Activated CD4-positive, alpha-beta T cell treated with anti-CD3 and anti-CD28 coated beads for 36 hours (primary cell): ENCODE measurements at regions not wholly inside any gene's neighbourhood (a gene's known extent, or its start where the extent isn't known, plus 50 kb on each side); places are given as distances from the start of the nearest gene placed in this dataset.

Experiments used
- ATAC-seq: fragments of 200-7000 bp; cut with Tn5 transposase; one replicate; pipeline ENCODE4 v1.10.0; 2021; ENCODE audit warnings: mild to moderate bottlenecking, moderate library complexity
- CTCF ChIA-PET: fragments of 350-600 bp; sonication (Branson Sonifier 250); formaldehyde crosslinking; loops from one replicate; lab custom pipeline; 2021; ENCODE audit warnings: antibody characterized with exemption; lab: Charles Lee
- POLR2A ChIA-PET: fragments of 350-600 bp; sonication (Branson Sonifier 250); formaldehyde crosslinking; loops from one replicate; lab custom pipeline; 2021; ENCODE audit warnings: antibody characterized with exemption, inconsistent platforms; lab: Charles Lee
- DNase-seq: peaks from one replicate; pipeline ENCODE4 v3.0.0-alpha.2; 2020
- H3K27ac Mint-ChIP-seq: one replicate; pipeline ENCODE4 v1.8.0; 2021; ENCODE audit warnings: mixed read lengths
- H3K27me3 Mint-ChIP-seq: one replicate; pipeline ENCODE4 v1.8.0; 2021; ENCODE audit warnings: mixed read lengths
- H3K36me3 Mint-ChIP-seq: one replicate; pipeline ENCODE4 v1.8.0; 2021; ENCODE audit warnings: low read depth, mixed read lengths
- H3K4me1 Mint-ChIP-seq: one replicate; pipeline ENCODE4 v1.8.0; 2021; ENCODE audit warnings: mixed read lengths
- H3K4me3 Mint-ChIP-seq: one replicate; pipeline ENCODE4 v1.8.0; 2021; ENCODE audit warnings: mild to moderate bottlenecking, moderate library complexity, mixed read lengths
- H3K9me3 Mint-ChIP-seq: one replicate; pipeline ENCODE4 v1.8.0; 2021; ENCODE audit warnings: low read depth, mixed read lengths
- intact Hi-C, 2 experiments: fragments of 100-400 bp; cut with DNase I in 1 of 2; cut with micrococcal nuclease in 1 of 2; formaldehyde crosslinking; loops; one replicate each; pipeline versions ENCODE4 v1.14.2 to v1.15.1; 2022 to 2024; cut with DNase I, micrococcal nuclease

DNA sequence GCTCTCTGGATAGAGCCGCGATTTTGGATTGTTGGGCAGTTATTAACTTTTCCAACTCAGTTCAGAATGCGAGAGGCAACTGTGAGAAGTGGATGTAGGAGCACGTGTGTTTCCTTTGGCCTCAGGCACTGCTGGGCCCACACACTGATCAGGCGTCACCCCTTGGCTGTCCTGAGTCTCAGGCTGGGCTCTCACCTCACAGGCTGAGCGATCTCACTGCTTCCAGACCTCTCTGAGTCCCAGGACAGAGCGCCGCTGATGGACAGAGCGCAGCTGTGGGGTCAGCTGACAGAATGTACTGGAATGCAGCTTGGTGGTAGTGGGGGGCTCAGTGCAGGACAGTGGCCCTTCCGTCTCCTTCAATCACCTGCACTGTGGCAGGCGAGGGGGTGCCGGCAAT lies 516.2 kb downstream of the TBC1D22A start:
- ATAC-seq (no peak), DNase-seq (no peak)
- no peaks in the 10 kb centered on the region for H3K4me1 Mint-ChIP-seq
- H3K4me3 Mint-ChIP-seq: no peak overlapping the region
- H3K27ac Mint-ChIP-seq: no peak overlapping the region
- H3K36me3 Mint-ChIP-seq: no peaks in the 10 kb centered on the region
- ChIA-PET POLR2A (no interaction called here), CTCF (no interaction called here)
- no peaks in the 10 kb centered on the region for H3K9me3 Mint-ChIP-seq
- intact Hi-C loops: no loop called here
- H3K27me3 Mint-ChIP-seq: peaks cover 2% of the 10 kb centered on the region

DNA sequence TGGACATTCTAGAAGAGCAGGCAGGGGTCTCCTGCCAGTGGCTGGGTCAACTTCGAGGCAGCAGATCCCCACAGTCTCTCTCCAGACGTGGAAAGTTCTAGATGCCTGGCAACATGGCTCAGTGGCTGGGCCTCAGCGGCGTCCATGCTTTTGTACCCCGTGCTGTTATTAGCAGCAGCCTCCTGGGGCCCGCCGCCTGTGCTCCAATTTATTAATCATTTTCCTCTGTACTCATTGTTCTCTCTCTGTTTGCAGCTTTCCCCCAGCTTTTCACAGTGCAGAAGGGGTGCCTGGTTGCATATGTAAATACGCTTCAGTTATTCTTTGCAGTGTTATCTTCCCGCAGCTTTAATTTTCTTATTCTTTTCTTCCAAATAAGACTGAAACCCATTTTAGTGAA lies 515.1 kb downstream of the TBC1D22A start:
- intact Hi-C loops: no loop called here
- Mint-ChIP-seq H3K4me1 (no peaks in the 10 kb centered on the region), H3K27ac (no peak overlapping the region), H3K27me3 (peaks cover 2% of the 10 kb centered on the region), H3K36me3 (no peaks in the 10 kb centered on the region), H3K9me3 (no peaks in the 10 kb centered on the region), H3K4me3 (no peak overlapping the region)
- CTCF ChIA-PET: no interaction called here
- ATAC-seq: no peak
- DNase-seq: no peak
- POLR2A ChIA-PET: no interaction called here

DNA sequence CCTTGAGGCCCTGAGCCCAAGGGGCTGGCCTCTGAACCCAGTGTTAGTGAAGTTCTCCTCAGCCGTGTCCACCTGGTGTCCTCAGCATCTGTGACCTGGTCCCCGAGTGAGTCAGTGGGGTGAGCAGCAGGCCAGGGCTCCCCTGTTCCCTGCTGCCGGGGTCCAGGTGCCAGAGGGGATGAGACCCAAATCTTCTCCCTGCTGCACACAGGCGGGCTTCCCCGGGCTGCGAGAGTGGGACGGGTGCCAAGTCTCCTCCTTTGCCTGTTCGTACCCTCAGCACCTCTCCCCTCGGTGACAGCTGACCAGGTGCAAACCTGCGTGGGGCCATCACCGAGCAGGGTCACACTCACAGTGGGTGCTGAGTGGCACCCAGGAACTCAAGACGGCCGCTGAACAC lies 514.5 kb downstream of the TBC1D22A start:
- POLR2A ChIA-PET: no interaction called here
- intact Hi-C loops: no loop called here

DNA sequence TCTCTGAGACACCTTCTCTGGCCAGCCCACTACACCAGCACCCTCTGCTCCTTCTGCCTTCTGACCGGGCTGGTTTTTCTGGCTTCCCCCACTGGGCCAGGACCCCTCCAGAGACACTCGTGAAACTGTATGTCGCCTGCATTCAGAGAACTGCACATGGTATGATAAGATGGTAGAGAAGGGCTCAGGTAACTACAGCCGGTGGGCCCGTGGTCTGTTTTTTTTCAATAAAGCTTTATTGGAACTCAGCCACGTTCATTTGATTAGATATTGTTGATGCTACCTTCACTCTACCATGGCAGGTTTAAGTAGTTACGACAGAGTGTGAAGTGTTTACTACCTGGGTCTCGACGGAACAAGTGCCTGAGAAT lies 514.0 kb downstream of the TBC1D22A start:
- H3K27me3 Mint-ChIP-seq: peaks cover 2% of the 10 kb centered on the region
- ChIA-PET CTCF (no interaction called here), POLR2A (no interaction called here)
- H3K4me3 Mint-ChIP-seq: no peak overlapping the region
- no peaks in the 10 kb centered on the region for H3K9me3 Mint-ChIP-seq
- H3K36me3 Mint-ChIP-seq: no peaks in the 10 kb centered on the region
- no peaks in the 10 kb centered on the region for H3K4me1 Mint-ChIP-seq
- no peak overlapping the region for H3K27ac Mint-ChIP-seq
- ATAC-seq: no peak
- intact Hi-C loops: no loop called here
- DNase-seq: no peak

More for the DNA sequence above, 514.5 kb downstream of the TBC1D22A start:
- Mint-ChIP-seq H3K9me3 (no peaks in the 10 kb centered on the region), H3K4me3 (no peak overlapping the region), H3K4me1 (no peaks in the 10 kb centered on the region), H3K27me3 (peaks cover 2% of the 10 kb centered on the region), H3K36me3 (no peaks in the 10 kb centered on the region), H3K27ac (no peak overlapping the region)
- DNase-seq (no peak), ATAC-seq (no peak)
- CTCF ChIA-PET: no interaction called here

DNA sequence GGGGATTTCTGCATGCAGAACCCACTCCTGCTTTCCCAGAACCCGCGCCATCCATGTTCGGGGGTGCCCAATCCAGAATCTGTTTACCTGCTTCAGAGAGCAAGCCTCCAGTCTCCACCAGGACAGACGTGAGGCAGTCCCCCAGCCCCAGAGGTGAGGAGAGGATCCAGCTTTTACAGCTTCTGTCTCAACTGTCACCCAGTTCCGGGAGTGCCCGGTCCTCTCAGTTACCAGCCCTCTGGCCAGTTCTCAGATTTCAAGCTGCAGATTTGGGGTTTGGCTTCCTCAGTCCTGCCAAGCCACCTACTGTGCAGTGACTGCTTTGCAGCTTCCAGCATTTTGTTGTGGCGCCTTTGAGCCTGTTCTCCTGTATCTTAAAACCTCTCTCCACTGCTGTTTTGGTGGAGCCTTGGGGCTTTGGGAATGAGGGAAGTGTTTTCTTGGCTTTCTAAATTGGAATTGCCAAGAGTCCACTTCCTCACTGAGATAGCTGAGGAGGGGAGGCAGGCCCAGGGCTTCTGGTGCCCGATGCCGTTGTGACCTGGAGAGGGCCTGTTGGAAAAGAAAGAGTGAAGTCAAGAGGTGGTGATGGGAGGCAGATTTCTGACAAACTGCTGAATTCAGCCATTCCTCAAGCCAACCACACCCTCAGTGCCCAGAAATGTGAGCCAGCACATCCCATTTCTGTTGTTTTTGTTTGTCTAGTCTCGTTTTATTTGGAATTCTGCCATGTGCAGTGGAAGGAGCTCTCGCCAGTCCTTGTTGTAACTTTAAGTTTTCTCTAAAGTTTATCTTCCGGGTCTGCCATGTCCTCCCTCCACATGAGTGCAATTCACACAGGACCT lies 513.4 kb downstream of the TBC1D22A start:
- no peaks in the 10 kb centered on the region for H3K4me1 Mint-ChIP-seq
- DNase-seq: no peak
- no peaks in the 10 kb centered on the region for H3K36me3 Mint-ChIP-seq
- intact Hi-C loops: no loop called here
- H3K27ac Mint-ChIP-seq: no peak overlapping the region
- H3K4me3 Mint-ChIP-seq: no peak overlapping the region
- peaks cover 2% of the 10 kb centered on the region for H3K27me3 Mint-ChIP-seq
- no peak for ATAC-seq
- POLR2A ChIA-PET: no interaction called here
- CTCF ChIA-PET: no interaction called here
- no peaks in the 10 kb centered on the region for H3K9me3 Mint-ChIP-seq

DNA sequence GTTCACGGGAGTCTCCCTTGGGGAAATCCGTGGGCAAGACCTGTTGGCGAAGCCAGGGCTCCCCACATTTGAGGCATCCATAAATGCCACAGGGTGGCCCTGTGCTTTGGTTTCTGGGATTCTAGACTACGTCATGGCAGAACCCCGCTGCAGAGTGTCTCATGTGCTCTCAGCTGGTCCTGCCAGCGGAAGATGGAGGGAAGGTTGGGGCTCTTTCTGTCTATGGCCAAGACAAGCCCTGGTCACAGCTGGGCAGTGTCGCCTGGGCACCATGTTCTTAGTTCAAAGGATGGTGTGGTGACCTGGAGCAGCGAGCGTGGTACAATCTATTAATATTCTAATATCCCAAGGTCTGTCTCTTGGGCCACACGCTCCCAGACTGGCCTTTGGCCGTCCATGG lies 511.7 kb downstream of the TBC1D22A start:
- POLR2A ChIA-PET: no interaction called here
- H3K9me3 Mint-ChIP-seq: peaks cover 3% of the 10 kb centered on the region
- H3K4me3 Mint-ChIP-seq: no peak overlapping the region
- DNase-seq (no peak), ATAC-seq (no peak)
- no peaks in the 10 kb centered on the region for H3K36me3 Mint-ChIP-seq
- H3K4me1 Mint-ChIP-seq: no peaks in the 10 kb centered on the region
- peaks cover 2% of the 10 kb centered on the region for H3K27me3 Mint-ChIP-seq
- CTCF ChIA-PET: no interaction called here
- intact Hi-C loops: no loop called here
- no peak overlapping the region for H3K27ac Mint-ChIP-seq

DNA sequence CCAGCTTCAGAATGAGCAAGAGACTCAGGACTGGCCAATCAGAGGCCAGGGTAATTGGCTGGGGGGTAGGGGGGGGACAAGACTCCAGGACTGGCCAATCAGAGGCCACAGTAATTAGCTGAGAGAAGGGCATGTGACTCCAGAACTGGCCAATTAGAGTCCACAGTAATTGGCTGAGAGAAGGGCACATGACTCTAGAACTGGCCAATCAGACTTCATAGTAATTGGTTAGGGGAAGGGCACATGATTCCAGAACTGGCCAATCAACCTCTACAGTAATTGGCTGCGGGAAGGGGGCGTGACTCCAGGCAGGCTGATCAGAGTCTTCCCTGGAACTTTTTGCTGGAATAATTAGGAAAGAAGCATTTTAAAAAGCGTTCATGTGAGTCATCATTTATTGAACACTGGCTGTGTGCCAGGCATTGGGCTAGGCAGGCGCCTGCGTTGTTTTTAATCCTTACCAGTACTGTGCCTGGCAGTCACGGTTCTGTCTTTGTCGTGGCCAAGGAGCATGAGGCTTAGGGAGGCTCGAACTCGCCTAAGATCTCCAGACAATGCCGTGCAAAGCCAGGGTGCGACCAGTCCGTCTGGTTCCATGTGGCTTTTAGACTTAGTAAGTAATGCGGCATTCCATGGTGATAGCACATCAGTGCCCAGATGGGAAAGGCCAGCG lies 508.1 kb downstream of the TBC1D22A start:
- ATAC-seq: no peak
- Mint-ChIP-seq H3K9me3 (peaks cover 3% of the 10 kb centered on the region), H3K4me1 (no peaks in the 10 kb centered on the region), H3K27me3 (no peaks in the 10 kb centered on the region), H3K27ac (no peak overlapping the region), H3K36me3 (no peaks in the 10 kb centered on the region), H3K4me3 (no peak overlapping the region)
- intact Hi-C loops: no loop called here
- CTCF ChIA-PET: no interaction called here
- POLR2A ChIA-PET: no interaction called here
- DNase-seq: no peak

DNA sequence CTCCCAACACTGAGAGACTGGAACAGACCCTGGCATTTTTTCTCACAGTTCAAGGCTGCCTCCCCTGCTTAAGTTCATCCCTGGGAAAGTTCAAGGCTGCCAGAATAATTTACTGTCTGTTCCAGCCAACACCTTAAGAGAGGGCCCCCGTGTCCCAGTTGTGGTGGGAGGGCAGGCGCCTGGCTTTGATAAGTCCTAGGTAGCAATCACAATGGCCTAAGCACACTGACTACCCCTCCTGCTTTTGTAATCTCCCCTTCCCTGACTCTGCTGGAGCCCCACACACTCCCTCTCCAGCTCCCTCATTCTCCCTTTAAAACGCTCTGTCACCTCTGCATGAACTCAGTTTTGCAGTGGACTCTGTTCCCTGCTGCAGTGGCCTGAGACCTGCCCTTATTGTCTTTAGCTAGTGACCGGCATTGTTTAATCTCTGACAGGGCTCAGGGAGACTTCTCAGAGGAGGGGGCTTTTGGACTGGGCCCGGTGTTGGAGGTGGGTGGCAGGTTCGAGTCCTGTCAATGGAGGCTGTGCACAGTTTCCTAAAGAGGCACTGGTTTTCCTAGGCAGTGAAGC lies 507.2 kb downstream of the TBC1D22A start:
- Mint-ChIP-seq H3K4me3 (no peak overlapping the region), H3K27ac (no peak overlapping the region), H3K9me3 (peaks cover 3% of the 10 kb centered on the region), H3K27me3 (no peaks in the 10 kb centered on the region), H3K4me1 (no peaks in the 10 kb centered on the region), H3K36me3 (no peaks in the 10 kb centered on the region)
- intact Hi-C loops: no loop called here
- ChIA-PET POLR2A (no interaction called here), CTCF (no interaction called here)
- ATAC-seq: no peak
- no peak for DNase-seq

DNA sequence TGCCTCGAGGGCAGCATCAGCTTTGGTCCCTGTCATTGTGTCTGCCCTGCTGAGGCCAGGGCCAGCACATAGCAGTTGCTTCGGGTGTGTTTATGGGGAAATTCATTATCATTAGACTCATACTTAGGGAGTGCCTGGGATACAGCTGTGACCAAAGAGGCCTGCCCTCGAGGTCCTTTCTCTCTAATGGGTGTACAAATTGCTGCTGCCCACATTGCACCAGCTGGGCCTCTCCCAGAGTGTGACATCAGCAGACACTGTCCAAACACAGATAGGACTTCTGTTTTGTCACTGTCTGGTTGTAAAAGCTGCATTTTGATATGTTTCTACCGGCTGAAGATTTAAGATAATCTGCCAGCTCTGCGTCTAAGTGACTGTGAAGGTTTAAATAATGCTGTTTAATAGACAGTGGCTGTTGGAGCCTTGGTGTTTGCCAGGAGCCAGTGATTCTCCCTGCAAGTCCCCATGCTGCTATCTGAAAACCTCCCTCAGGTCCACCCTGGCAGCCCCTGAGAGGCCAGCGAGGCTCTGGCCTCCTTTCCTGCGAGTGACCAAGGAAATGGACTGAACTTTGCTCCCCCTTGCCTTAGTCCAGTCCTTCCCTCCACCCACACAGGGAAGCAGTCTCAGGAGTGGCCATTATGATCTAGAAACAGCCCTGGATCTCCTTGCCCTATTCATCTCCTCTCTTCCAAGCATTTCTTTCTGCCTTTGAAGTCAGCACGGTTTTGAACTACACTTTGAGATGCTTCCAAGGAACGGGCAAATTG lies 505.2 kb downstream of the TBC1D22A start:
- no peak for DNase-seq
- ATAC-seq: no peak
- ChIA-PET POLR2A (no interaction called here), CTCF (no interaction called here)
- no peaks in the 10 kb centered on the region for H3K4me1 Mint-ChIP-seq
- no peak overlapping the region for H3K27ac Mint-ChIP-seq
- intact Hi-C loops: no loop called here
- H3K4me3 Mint-ChIP-seq: no peak overlapping the region
- peaks cover 3% of the 10 kb centered on the region for H3K9me3 Mint-ChIP-seq
- H3K27me3 Mint-ChIP-seq: no peaks in the 10 kb centered on the region
- H3K36me3 Mint-ChIP-seq: no peaks in the 10 kb centered on the region

DNA sequence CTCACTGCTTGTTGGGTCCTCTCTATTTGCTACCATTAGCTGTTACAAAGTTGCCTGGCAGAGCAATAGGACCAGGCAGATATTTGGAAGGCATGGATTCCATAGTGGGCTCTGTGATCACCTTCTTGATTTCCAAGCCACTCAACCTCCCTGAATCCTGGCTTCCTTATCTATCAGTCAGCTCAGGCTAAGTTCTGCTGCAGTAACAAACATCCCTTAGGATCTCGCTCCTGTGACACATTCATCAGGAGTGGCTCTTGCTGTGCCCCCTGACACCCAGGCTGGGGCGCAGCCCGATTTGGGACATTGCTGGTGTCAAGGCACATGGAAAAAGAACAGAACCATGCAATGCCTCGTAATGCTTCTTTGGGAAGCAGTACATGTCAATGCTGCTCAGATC lies 503.9 kb downstream of the TBC1D22A start:
- peaks cover 3% of the 10 kb centered on the region for H3K9me3 Mint-ChIP-seq
- no peak overlapping the region for H3K27ac Mint-ChIP-seq
- no peaks in the 10 kb centered on the region for H3K36me3 Mint-ChIP-seq
- intact Hi-C loops: no loop called here
- no peaks in the 10 kb centered on the region for H3K4me1 Mint-ChIP-seq
- H3K27me3 Mint-ChIP-seq: peaks cover 2% of the 10 kb centered on the region
- ATAC-seq: no peak
- H3K4me3 Mint-ChIP-seq: no peak overlapping the region
- ChIA-PET CTCF (interaction anchor here (0.5 kb wide), 1 partner anchor 939 kb away, joined by 3 read pairs; no protein-coding TSS in a partner anchor), POLR2A (no interaction called here)
- no peak for DNase-seq

DNA sequence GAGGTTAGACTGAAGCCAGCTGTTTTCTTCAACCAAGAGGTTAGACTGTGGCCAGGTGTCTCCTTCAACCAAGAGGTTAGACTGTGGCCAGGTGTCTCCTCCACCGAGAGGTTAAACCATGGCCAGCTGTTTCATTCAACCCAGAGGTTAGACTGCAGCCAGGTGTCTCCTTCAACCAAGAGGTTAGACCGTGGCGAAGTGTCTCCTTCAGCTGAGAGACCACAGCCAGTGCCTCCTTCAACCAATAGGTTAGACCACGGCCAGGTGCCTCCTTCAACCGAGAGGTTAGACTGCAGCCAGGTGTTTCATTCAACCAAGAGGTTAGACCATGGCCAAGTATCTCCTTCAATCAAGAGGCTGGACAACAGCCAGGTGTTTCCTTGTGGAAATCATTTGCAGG lies 498.1 kb downstream of the TBC1D22A start:
- Mint-ChIP-seq H3K4me3 (no peak overlapping the region), H3K27ac (no peak overlapping the region), H3K4me1 (no peaks in the 10 kb centered on the region), H3K27me3 (peaks cover 9% of the 10 kb centered on the region), H3K9me3 (no peaks in the 10 kb centered on the region), H3K36me3 (no peaks in the 10 kb centered on the region)
- ChIA-PET CTCF (no interaction called here), POLR2A (no interaction called here)
- DNase-seq (no peak), ATAC-seq (no peak)
- intact Hi-C loops: no loop called here
